ENCODE measurements at regions not wholly inside any gene's neighbourhood (a gene's known extent, or its start where the extent isn't known, plus 50 kb on each side); places are given as distances from the start of the nearest gene placed in this dataset.
"Not testable (repeated sequence)": the region's sequence is repeated elsewhere in the genome, so short reads cannot be mapped to it uniquely, and the experiment has no call there.

DNA sequence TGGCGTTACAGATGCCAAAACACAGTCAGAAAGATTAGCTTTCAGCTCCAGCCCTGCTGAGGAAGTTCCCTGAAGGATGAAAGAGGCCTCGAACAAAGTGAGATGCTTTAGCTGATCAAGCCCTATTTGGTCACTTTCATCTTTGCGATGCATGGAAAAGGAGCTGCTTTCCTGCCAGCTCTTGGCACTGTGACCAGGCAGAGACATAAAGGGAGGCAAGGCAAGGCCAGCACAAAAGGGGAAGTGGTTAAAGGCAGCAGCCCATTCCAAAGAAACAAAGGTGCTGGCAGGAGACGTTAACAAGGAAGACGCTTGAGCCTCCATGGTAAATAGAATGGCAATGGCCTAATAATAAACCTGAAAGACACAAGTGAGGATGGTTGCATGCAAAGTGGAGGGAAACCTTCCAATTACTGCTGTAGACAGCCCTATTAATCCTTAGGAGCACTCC is 617.1 kb upstream of the INTU start:
- no peaks in the 10 kb centered on the region for H3K36me3 ChIP-seq (ENCODE audit: control insufficient read depth in 2 of 3, insufficient read depth in 3 of 3, low read length in 3 of 3)
- FAIRE-seq (no peak), DNase-seq (no peak)
- H3K9me3 ChIP-seq (ENCODE audit: control insufficient read depth in 2 of 3, insufficient read depth in 1 of 3, low read length in 3 of 3): no peaks in the 10 kb centered on the region
- no peak overlapping the region for H3K9ac ChIP-seq (ENCODE audit: low read length in 3 of 3)
- no peak overlapping the region for H3K27ac ChIP-seq (ENCODE audit: low read depth in 2 of 2, low read length in 2 of 2)
- intact Hi-C loops (cut with DNase I): no loop called here
- H3K4me3 ChIP-seq (ENCODE audit: low read length in 3 of 3): no peak overlapping the region
- no peaks in the 10 kb centered on the region for H3K27me3 ChIP-seq (ENCODE audit: control insufficient read depth, insufficient read depth, low read length)
- H3K4me1 ChIP-seq (ENCODE audit: control insufficient read depth in 2 of 3, insufficient read depth in 2 of 3, low read depth in 1 of 3, low read length in 3 of 3): no peaks in the 10 kb centered on the region
- TF ChIP-seq, protein P1, sequence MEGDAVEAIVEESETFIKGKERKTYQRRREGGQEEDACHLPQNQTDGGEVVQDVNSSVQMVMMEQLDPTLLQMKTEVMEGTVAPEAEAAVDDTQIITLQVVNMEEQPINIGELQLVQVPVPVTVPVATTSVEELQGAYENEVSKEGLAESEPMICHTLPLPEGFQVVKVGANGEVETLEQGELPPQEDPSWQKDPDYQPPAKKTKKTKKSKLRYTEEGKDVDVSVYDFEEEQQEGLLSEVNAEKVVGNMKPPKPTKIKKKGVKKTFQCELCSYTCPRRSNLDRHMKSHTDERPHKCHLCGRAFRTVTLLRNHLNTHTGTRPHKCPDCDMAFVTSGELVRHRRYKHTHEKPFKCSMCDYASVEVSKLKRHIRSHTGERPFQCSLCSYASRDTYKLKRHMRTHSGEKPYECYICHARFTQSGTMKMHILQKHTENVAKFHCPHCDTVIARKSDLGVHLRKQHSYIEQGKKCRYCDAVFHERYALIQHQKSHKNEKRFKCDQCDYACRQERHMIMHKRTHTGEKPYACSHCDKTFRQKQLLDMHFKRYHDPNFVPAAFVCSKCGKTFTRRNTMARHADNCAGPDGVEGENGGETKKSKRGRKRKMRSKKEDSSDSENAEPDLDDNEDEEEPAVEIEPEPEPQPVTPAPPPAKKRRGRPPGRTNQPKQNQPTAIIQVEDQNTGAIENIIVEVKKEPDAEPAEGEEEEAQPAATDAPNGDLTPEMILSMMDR (IDR thresholded peaks at IDR 0.05; ENCODE audit: borderline replicate concordance, extremely low read depth, insufficient read depth): no peak

DNA sequence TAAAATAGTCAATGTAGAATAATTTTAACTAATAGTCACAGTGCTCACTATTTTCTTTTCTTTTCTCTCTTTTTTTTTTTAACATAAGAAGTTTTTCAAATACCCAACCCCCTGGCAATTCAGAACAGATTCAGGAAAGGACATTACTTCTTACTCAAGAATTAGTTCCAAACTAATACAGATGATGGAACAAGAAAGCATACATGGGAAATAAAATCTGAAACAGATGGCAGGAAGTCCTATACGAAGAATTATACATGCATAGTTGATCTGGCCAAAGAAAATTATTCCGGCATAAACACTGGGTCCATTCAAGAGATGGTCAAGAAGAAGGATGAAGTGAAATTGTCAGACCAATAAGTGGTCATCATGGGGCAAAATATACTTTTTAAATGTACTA is 614.4 kb upstream of the INTU start:
- H3K36me3 ChIP-seq (ENCODE audit: control insufficient read depth in 2 of 3, insufficient read depth in 3 of 3, low read length in 3 of 3): no peaks in the 10 kb centered on the region
- H3K27me3 ChIP-seq (ENCODE audit: control insufficient read depth, insufficient read depth, low read length): no peaks in the 10 kb centered on the region
- H3K4me1 ChIP-seq (ENCODE audit: control insufficient read depth in 2 of 3, insufficient read depth in 2 of 3, low read depth in 1 of 3, low read length in 3 of 3): no peaks in the 10 kb centered on the region
- no peaks in the 10 kb centered on the region for H3K9me3 ChIP-seq (ENCODE audit: control insufficient read depth in 2 of 3, insufficient read depth in 1 of 3, low read length in 3 of 3)
- FAIRE-seq (no peak), DNase-seq (no peak)
- no peak overlapping the region for H3K4me3 ChIP-seq (ENCODE audit: low read length in 3 of 3)
- no peak overlapping the region for H3K27ac ChIP-seq (ENCODE audit: low read depth in 2 of 2, low read length in 2 of 2)
- intact Hi-C loops (cut with DNase I): no loop called here
- TF ChIP-seq, protein P1 (IDR thresholded peaks at IDR 0.05; ENCODE audit: borderline replicate concordance, extremely low read depth, insufficient read depth): no peak
- H3K9ac ChIP-seq (ENCODE audit: low read length in 3 of 3): no peak overlapping the region

DNA sequence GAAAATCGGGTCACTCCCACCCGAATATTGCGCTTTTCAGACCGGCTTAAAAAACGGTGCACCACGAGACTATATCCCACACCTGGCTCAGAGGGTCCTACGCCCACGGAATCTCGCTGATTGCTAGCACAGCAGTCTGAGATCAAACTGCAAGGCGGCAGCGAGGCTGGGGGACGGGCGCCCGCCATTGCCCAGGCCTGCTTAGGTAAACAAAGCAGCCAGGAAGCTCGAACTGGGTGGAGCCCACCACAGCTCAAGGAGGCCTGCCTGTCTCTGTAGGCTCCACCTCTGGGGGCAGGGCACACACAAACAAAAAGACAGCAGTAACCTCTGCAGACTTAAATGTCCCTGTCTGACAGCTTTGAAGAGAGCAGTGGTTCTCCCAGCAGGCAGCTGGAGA is 611.9 kb upstream of the INTU start:
- H3K9ac ChIP-seq (ENCODE audit: low read length in 3 of 3); H3K36me3 ChIP-seq (ENCODE audit: control insufficient read depth in 2 of 3, insufficient read depth in 3 of 3, low read length in 3 of 3); H3K27me3 ChIP-seq (ENCODE audit: control insufficient read depth, insufficient read depth, low read length); H3K4me1 ChIP-seq (ENCODE audit: control insufficient read depth in 2 of 3, insufficient read depth in 2 of 3, low read depth in 1 of 3, low read length in 3 of 3); H3K9me3 ChIP-seq (ENCODE audit: control insufficient read depth in 2 of 3, insufficient read depth in 1 of 3, low read length in 3 of 3); intact Hi-C loops (cut with DNase I); DNase-seq; H3K4me3 ChIP-seq (ENCODE audit: low read length in 3 of 3); H3K27ac ChIP-seq (ENCODE audit: low read depth in 2 of 2, low read length in 2 of 2); FAIRE-seq: not testable (repeated sequence)

DNA sequence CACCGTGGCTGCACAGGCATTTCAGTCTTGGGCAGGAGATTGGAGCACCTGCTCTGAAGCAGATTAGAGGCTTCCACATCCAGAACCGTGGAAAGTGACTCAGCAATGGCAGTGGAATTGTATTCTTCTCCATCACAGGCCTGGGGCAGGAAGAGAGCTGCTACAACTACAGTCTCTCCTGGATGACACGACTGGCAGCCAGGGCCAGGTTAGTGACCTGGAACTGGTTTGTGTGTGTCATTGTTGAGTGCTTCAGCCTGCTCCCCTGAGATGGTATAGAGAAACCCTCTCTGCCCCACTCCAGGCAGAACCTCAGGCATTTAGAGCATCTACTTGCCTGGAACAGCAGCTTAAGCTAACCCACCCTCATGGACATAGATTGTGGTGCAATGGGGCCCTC is 596.5 kb upstream of the INTU start:
- TF ChIP-seq, protein P1 (IDR thresholded peaks at IDR 0.05; ENCODE audit: borderline replicate concordance, extremely low read depth, insufficient read depth): no peak
- no peaks in the 10 kb centered on the region for H3K36me3 ChIP-seq (ENCODE audit: control insufficient read depth in 2 of 3, insufficient read depth in 3 of 3, low read length in 3 of 3)
- H3K4me3 ChIP-seq (ENCODE audit: low read length in 3 of 3): no peak overlapping the region
- no peak overlapping the region for H3K9ac ChIP-seq (ENCODE audit: low read length in 3 of 3)
- DNase-seq: no peak
- peaks cover 0 to 3% (median 0%) of the 10 kb centered on the region in 3 donors for H3K9me3 ChIP-seq (ENCODE audit: control insufficient read depth in 2 of 3, insufficient read depth in 1 of 3, low read length in 3 of 3)
- no peak overlapping the region for H3K27ac ChIP-seq (ENCODE audit: low read depth in 2 of 2, low read length in 2 of 2)
- no peak for FAIRE-seq
- no peaks in the 10 kb centered on the region for H3K27me3 ChIP-seq (ENCODE audit: control insufficient read depth, insufficient read depth, low read length)
- intact Hi-C loops (cut with DNase I): no loop called here
- no peaks in the 10 kb centered on the region for H3K4me1 ChIP-seq (ENCODE audit: control insufficient read depth in 2 of 3, insufficient read depth in 2 of 3, low read depth in 1 of 3, low read length in 3 of 3)

Data from kidney (tissue), 13 donors.